Fibroblast of mammary gland (primary cell): ENCODE measurements at regions not wholly inside any gene's neighbourhood (a gene's known extent, or its start where the extent isn't known, plus 50 kb on each side); places are given as distances from the start of the nearest gene placed in this dataset.

Experiments
- DNase-seq: peaks from one replicate; pipeline ENCODE4 v3.0.0-alpha.2; 2010; ENCODE audit warnings: low read depth
- H3K4me3 ChIP-seq: 2 replicates; pipeline ENCODE4 v1.5.1; 2011; ENCODE audit warnings: low read depth, mild to moderate bottlenecking, low read length, moderate library complexity; ENCODE audit not compliant: control insufficient read depth
- TF ChIP-seq, protein P1 (sequence below): conservative IDR thresholded peaks from 2 replicates; pipeline ENCODE4 v1.5.1; 2011; ENCODE audit warnings: low read depth, low read length, inconsistent platforms; ENCODE audit not compliant: control insufficient read depth, insufficient read depth

GRCh38 chr2:147352264-147353071 lies 492.4 kb upstream of the ACVR2A start:
- DNase-seq, result no peak
- TF ChIP-seq, protein P1, sequence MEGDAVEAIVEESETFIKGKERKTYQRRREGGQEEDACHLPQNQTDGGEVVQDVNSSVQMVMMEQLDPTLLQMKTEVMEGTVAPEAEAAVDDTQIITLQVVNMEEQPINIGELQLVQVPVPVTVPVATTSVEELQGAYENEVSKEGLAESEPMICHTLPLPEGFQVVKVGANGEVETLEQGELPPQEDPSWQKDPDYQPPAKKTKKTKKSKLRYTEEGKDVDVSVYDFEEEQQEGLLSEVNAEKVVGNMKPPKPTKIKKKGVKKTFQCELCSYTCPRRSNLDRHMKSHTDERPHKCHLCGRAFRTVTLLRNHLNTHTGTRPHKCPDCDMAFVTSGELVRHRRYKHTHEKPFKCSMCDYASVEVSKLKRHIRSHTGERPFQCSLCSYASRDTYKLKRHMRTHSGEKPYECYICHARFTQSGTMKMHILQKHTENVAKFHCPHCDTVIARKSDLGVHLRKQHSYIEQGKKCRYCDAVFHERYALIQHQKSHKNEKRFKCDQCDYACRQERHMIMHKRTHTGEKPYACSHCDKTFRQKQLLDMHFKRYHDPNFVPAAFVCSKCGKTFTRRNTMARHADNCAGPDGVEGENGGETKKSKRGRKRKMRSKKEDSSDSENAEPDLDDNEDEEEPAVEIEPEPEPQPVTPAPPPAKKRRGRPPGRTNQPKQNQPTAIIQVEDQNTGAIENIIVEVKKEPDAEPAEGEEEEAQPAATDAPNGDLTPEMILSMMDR, result no peak
- no peak overlapping the region for H3K4me3 ChIP-seq

DNA sequence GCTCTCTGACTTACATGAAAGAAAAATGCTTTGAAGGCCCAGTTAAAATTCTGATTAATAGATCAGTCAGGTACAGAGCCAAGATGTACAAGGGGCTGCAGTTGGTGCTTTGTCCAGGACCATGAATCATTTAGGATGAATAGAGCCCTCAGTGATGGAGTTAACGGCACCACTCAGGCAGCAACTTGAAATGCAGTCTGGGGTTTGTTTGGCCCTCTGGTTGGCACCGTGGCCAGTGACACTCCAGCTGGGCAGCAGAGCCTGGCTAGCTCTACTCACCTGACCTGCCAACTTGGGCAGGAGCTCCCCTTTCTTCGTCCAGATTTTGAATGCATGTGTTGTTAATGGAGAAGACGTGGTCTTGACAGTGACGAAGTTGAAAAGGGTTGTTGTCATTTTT lies 493.0 kb upstream of the ACVR2A start:
- TF ChIP-seq, protein P1, result no peak
- H3K4me3 ChIP-seq, result no peak overlapping the region
- DNase-seq, result no peak

DNA sequence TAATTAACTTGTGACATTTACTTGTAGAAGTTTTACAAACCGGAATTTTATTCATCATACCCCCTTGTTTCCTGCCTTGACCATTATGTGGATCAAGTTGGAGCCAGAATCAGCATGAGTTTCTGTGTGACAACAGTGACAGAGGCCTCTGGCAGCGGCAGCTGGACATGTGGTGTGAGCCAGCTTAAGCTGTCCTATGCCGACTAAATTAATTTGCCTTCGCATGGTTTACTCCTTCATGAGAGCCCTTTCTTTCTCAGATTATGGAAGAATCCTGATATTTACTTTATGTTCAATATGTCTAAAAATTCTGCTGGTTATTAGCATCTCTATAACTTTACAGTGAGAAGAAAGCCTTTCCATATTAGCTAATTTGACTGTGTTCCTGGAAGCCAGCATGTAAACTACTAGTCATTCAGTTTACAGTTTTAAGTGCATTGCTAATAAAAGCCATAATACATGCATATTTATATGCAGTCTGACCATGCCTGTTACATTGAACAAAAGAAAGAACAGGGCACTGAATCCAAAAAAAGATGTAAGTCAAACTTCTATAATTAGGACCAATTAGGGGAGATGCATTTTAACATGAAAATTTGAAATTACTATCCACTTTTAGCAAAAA lies 495.8 kb upstream of the ACVR2A start:
- no peak for DNase-seq
- TF ChIP-seq, protein P1, result no peak
- H3K4me3 ChIP-seq, result no peak overlapping the region

GRCh38 chr2:147346142-147346541 lies 498.7 kb upstream of the ACVR2A start:
- TF ChIP-seq, protein P1, result no peak
- H3K4me3 ChIP-seq, result no peak overlapping the region
- no peak for DNase-seq

- peak; percentile 78 for DNase-seq
- TF ChIP-seq, protein P1, result no peak
- H3K4me3 ChIP-seq, result no peak overlapping the region
These were observed 499.6 kb upstream of the ACVR2A start for GRCh38 chr2:147345246-147345645.

DNA sequence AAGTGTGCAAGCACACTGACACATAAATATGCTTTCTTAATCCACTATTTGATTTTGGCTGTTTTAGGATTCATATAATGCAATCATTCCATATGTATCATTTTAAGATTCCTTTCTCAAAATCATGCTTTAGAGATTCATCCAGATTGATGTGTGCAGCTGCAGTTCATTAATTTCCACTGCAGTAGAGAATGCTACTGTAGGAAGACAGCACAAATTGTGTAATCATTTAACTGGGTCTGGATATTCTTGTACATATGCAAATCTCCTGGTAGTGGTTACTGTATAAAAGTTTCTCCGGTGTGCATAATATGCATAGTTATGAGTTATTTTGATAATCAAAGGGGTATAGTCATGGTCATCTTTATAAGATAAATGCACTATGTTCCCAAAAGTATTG lies 502.5 kb upstream of the ACVR2A start:
- no peak overlapping the region for H3K4me3 ChIP-seq
- TF ChIP-seq, protein P1, result no peak
- DNase-seq, result no peak
